HG03064 (cell line): ENCODE measurements at regions not wholly inside any gene's neighbourhood (a gene's known extent, or its start where the extent isn't known, plus 50 kb on each side); places are given as distances from the start of the nearest gene placed in this dataset.

Experiments used
- ATAC-seq: cut with Tn5 transposase; IDR thresholded peaks from one replicate; pipeline ENCODE4 v1.9.1; 2021; ENCODE audit warnings: low read depth; ENCODE audit not compliant: unreplicated experiment

DNA sequence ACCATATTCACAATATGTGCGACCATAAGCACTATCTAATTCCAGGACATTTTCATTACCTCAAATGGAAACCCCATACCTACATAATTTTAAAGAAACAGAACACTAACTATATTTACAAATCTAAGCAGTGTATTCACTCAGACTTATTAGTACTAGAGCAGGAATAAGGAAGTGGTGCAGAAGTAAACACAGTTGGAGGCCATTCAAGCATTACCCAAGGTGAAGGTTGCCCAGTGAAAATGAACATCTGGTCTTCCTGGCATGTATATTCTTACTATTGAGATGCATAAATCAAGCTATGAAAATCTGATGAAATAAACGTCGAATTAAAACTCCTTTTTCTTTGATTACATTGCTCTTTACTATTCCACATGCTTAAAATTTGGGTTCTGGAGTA lies 78.9 kb upstream of the TTC14 start:
- ATAC-seq = no peak

GRCh38 chr3:180528843-180529242 lies 73.1 kb upstream of the TTC14 start:
- ATAC-seq = no peak

- no peak for ATAC-seq
Measured at GRCh38 chr3:180529778-180530177, 72.2 kb upstream of the TTC14 start.

DNA sequence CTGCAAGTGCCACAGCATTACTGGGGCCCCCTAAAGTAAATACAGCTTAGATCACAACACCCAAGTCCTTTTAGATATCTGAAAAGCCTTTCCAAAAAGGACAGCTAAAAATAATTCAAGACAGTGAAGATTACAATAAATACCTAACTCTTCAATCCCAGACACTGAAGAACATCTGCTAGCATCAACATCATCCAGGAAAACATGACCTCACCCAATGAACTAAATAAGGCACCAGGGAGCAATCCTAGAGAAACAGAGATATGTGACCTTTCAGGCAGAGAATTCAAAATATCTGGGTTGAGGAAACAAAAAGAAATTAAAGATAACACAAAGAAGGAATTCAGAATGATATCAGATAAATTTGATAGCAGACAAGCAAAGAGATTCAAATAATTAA lies 71.7 kb upstream of the TTC14 start:
- ATAC-seq = no peak

DNA sequence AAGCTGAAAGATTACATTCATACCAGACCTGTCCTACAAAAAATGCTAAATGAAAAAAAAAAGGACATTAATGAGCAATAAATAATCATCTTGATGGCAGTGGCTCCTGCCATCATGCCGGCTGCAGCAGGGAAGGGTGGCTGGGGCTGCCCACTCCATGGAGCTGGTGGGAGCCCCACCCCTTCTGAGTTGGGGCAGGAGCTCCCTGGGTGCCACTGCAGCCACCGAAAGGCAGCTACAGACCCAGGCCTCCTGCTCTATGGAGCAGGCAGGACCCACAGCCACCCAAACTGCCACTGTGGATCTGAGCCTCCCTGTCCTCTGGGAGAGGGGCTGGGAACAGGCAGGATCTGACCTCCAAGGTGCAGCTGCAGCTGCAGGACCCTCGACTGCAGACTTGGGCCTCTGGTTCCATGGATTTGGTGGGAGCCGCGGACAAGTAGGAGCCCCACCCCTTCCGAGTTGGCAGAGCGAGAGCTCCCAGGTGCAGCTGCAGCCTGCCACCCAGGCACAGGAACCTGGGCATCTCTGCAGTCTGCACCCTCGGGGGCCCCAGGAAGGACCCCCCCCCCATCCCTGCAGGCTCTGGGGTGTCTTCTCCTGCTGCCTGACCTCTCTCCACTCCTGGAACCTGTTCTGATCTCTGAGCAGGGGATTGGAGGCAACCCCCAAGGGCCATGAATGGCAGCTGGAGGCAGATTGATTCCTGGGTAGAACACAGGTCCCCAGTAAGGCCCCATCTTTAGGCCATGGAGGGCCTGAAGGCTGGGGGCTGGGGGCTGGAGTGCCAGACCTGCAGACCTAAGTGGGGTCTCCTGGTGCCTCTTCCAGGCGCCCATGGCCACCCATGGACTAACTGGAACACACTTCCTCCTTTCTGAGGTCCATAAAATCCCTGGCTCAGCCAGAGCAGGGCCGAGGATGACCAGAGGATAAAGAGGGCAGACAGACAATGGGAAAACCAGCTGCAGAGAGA lies 70.4 kb upstream of the TTC14 start:
- no peak for ATAC-seq

GRCh38 chr3:180534828-180535227 lies 67.1 kb upstream of the TTC14 start:
- ATAC-seq = no peak

DNA sequence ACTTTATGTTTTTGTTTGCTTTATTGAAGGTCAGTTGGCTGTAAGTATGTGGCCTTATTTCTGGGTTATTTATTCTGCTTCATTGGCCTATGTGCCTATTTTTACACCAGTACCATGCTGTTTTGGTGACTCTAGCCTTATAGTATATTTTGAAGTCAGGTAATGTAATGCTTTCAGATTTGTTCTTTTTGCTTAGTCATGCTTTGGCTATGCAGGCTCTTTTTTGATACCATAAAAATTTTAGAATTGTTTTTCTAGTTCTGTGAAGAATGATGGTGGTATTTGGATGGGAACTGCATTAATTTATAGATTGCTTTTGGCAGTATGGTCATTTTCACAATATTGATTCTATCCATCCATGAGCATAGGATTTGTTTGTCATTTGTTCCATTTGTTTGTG lies 63.5 kb upstream of the TTC14 start:
- no peak for ATAC-seq

GRCh38 chr3:180543877-180544276 lies 58.1 kb upstream of the TTC14 start:
- no peak for ATAC-seq

DNA sequence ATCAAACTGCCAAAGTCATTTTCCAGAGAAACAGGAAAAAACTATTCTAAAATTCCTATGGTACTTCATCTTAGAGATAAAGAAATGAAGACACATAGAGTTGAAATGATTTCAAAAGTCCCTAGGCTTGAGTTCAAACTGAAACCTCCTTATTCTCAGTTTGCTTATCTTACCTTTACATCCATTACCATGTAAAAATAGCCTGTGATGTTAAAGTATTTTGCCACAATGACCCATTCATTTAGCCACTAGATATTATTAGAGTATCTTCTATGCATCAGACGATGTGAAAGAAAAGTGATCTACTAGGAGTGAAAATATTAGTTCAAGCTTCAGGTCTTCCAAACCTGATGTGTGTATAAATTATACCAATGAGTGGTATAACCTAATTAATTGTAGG lies 55.1 kb upstream of the TTC14 start:
- ATAC-seq = no peak

DNA sequence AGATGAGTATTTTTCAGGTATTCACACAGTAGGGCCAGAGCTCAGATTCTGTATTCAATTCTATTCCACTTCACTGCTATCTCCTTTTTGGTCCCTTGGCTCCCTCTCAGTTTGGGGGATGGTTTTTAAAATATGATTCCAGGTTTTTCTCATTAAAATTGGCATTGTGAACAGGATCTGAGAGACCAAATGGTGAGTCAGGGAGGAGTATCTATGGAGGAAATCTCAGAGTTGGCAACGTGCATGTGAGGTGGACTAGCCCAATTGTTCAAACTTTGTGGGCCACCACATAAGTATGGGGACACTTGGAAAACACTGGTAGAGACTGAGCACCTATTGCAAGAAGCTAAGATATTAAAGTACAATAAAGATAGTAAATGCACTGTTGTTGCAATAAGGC lies 53.9 kb upstream of the TTC14 start:
- no peak for ATAC-seq
